ENCODE measurements at regions not wholly inside any gene's neighbourhood (a gene's known extent, or its start where the extent isn't known, plus 50 kb on each side); places are given as distances from the start of the nearest gene placed in this dataset.

GRCh38 chr3:104750581-104750980 is 616.1 kb upstream of the ALCAM start:
- no peak for DNase-seq (ENCODE audit: low spot score)

GRCh38 chr3:104755791-104756190 is 610.9 kb upstream of the ALCAM start:
- DNase-seq (ENCODE audit: low spot score), result no peak

- no peak for DNase-seq (ENCODE audit: low spot score)
Measured at GRCh38 chr3:104763007-104763406, 603.7 kb upstream of the ALCAM start.

GRCh38 chr3:104764496-104764895 is 602.2 kb upstream of the ALCAM start:
- no peak for DNase-seq (ENCODE audit: low spot score)

- DNase-seq (ENCODE audit: low spot score), result no peak
Measured at GRCh38 chr3:104768886-104769285, 597.8 kb upstream of the ALCAM start.

- DNase-seq (ENCODE audit: low spot score), result no peak
Measured at GRCh38 chr3:104779324-104779723, 587.4 kb upstream of the ALCAM start.

GRCh38 chr3:104781112-104781511 is 585.6 kb upstream of the ALCAM start:
- no peak for DNase-seq (ENCODE audit: low spot score)

- no peak for DNase-seq (ENCODE audit: low spot score)
Measured at GRCh38 chr3:104785947-104786346, 580.8 kb upstream of the ALCAM start.

- DNase-seq (ENCODE audit: low spot score), result no peak
Measured at GRCh38 chr3:104787306-104787705, 579.4 kb upstream of the ALCAM start.

GRCh38 chr3:104788807-104789206 is 577.9 kb upstream of the ALCAM start:
- no peak for DNase-seq (ENCODE audit: low spot score)

- no peak for DNase-seq (ENCODE audit: low spot score)
Measured at GRCh38 chr3:104791331-104791730, 575.4 kb upstream of the ALCAM start.

GRCh38 chr3:104796556-104796955 is 570.2 kb upstream of the ALCAM start:
- no peak for DNase-seq (ENCODE audit: low spot score)

GRCh38 chr3:104805042-104805441 is 561.7 kb upstream of the ALCAM start:
- DNase-seq (ENCODE audit: low spot score), result no peak

GRCh38 chr3:104805508-104805907 is 561.2 kb upstream of the ALCAM start:
- DNase-seq (ENCODE audit: low spot score), result no peak

GRCh38 chr3:104810896-104811295 is 555.8 kb upstream of the ALCAM start:
- DNase-seq (ENCODE audit: low spot score), result no peak

- no peak for DNase-seq (ENCODE audit: low spot score)
Measured at GRCh38 chr3:104816008-104816407, 550.7 kb upstream of the ALCAM start.

GRCh38 chr3:104816716-104817115 is 550.0 kb upstream of the ALCAM start:
- DNase-seq (ENCODE audit: low spot score), result no peak

- no peak for DNase-seq (ENCODE audit: low spot score)
Measured at GRCh38 chr3:104819333-104819732, 547.4 kb upstream of the ALCAM start.

- no peak for DNase-seq (ENCODE audit: low spot score)
Measured at GRCh38 chr3:104820959-104821358, 545.8 kb upstream of the ALCAM start.

GRCh38 chr3:104825116-104825515 is 541.6 kb upstream of the ALCAM start:
- no peak for DNase-seq (ENCODE audit: low spot score)

GRCh38 chr3:104831071-104831470 is 535.6 kb upstream of the ALCAM start:
- DNase-seq (ENCODE audit: low spot score), result no peak

- no peak for DNase-seq (ENCODE audit: low spot score)
Measured at GRCh38 chr3:104832530-104832929, 534.2 kb upstream of the ALCAM start.

- DNase-seq (ENCODE audit: low spot score), result no peak
Measured at GRCh38 chr3:104835376-104835775, 531.3 kb upstream of the ALCAM start.

GRCh38 chr3:104846270-104846669 is 520.4 kb upstream of the ALCAM start:
- no peak for DNase-seq (ENCODE audit: low spot score)

GRCh38 chr3:104849070-104849469 is 517.6 kb upstream of the ALCAM start:
- DNase-seq (ENCODE audit: low spot score), result no peak

Data from ecto neural progenitor cell (in vitro differentiated cells).